ENCODE measurements at regions not wholly inside any gene's neighbourhood (a gene's known extent, or its start where the extent isn't known, plus 50 kb on each side); places are given as distances from the start of the nearest gene placed in this dataset.
"Not testable (repeated sequence)": the region's sequence is repeated elsewhere in the genome, so short reads cannot be mapped to it uniquely, and the experiment has no call there.

DNA sequence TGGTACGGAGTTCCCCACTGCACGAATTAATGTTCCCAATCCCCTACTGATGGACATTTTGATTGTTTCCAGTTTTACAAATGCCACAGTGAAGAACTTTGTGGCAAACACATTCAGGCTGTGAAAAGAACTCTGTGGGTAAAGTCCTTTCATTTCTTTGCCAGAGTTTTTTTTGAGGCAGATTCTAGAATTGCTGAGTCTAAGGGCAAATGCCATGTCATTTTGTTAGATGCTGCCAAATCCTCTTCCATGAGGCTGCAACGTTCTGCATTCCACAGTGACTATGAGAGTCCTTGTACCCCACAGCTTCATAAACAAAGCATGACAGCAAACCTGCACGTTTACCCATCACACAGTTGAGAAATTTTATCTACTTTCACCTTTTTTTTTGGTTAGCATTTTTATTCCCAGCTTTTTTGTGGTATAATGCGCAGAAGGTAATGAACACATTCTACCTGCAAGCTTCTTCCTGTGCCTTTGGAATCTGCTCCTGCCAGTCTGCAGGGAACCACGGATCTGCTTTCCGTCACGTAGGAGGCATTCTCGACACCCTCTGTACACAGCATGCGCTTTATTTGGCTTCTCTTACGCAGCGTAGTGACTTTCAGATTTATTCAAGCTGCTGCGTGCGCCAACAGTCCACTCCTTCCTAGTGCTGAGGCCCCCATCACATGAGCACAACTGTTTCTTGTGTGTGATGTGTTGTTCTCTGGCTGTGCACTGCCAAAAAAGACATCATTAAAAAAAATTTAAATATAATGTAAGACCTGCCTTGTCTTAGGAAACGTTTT is 51.2 kb upstream of the TNK2 start:
- TF ChIP-seq, protein P1, sequence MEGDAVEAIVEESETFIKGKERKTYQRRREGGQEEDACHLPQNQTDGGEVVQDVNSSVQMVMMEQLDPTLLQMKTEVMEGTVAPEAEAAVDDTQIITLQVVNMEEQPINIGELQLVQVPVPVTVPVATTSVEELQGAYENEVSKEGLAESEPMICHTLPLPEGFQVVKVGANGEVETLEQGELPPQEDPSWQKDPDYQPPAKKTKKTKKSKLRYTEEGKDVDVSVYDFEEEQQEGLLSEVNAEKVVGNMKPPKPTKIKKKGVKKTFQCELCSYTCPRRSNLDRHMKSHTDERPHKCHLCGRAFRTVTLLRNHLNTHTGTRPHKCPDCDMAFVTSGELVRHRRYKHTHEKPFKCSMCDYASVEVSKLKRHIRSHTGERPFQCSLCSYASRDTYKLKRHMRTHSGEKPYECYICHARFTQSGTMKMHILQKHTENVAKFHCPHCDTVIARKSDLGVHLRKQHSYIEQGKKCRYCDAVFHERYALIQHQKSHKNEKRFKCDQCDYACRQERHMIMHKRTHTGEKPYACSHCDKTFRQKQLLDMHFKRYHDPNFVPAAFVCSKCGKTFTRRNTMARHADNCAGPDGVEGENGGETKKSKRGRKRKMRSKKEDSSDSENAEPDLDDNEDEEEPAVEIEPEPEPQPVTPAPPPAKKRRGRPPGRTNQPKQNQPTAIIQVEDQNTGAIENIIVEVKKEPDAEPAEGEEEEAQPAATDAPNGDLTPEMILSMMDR (IDR thresholded peaks at IDR 0.05; ENCODE audit: low read length): not testable (repeated sequence)
- TF ChIP-seq EZH2 (IDR thresholded peaks at IDR 0.05; ENCODE audit: borderline replicate concordance, low read length): not testable (repeated sequence)
